NCI-H2227 treated with DMSO at 0.1 percent for 48 hours (cell line): ENCODE measurements at regions not wholly inside any gene's neighbourhood (a gene's known extent, or its start where the extent isn't known, plus 50 kb on each side); places are given as distances from the start of the nearest gene placed in this dataset.
"Not testable (repeated sequence)": the region's sequence is repeated elsewhere in the genome, so short reads cannot be mapped to it uniquely, and the experiment has no call there.

ENCODE experiments used
- DNase-seq: peaks from one replicate; lab custom pipeline; 2025; lab: John Stamatoyannopoulos, UW

GRCh38 chr9:90156318-90156717 lies 486.3 kb downstream of the DIRAS2 start:
- no peak for DNase-seq

GRCh38 chr9:90162326-90162725 lies 480.3 kb downstream of the DIRAS2 start:
- no peak for DNase-seq

GRCh38 chr9:90162819-90163218 lies 479.8 kb downstream of the DIRAS2 start:
- no peak for DNase-seq

- no peak for DNase-seq
These were observed 477.3 kb downstream of the DIRAS2 start for GRCh38 chr9:90165281-90165680.

GRCh38 chr9:90166374-90166773 lies 476.2 kb downstream of the DIRAS2 start:
- not testable (repeated sequence) for DNase-seq

- DNase-seq, result no peak
These were observed 474.7 kb downstream of the DIRAS2 start for GRCh38 chr9:90167914-90168313.

GRCh38 chr9:90169490-90169889 lies 473.1 kb downstream of the DIRAS2 start:
- peak; percentile 5 for DNase-seq

- DNase-seq, result not testable (repeated sequence)
These were observed 468.7 kb downstream of the DIRAS2 start for GRCh38 chr9:90173935-90174334.

- DNase-seq, result not testable (repeated sequence)
These were observed 468.3 kb downstream of the DIRAS2 start for GRCh38 chr9:90174346-90174745.

GRCh38 chr9:90175257-90175656 lies 467.4 kb downstream of the DIRAS2 start:
- DNase-seq, result no peak

GRCh38 chr9:90175865-90176264 lies 466.8 kb downstream of the DIRAS2 start:
- no peak for DNase-seq

- no peak for DNase-seq
These were observed 465.7 kb downstream of the DIRAS2 start for GRCh38 chr9:90176901-90177300.

- DNase-seq, result no peak
These were observed 462.2 kb downstream of the DIRAS2 start for GRCh38 chr9:90180381-90180780.

GRCh38 chr9:90188656-90189055 lies 454.0 kb downstream of the DIRAS2 start:
- no peak for DNase-seq

GRCh38 chr9:90189306-90189705 lies 453.3 kb downstream of the DIRAS2 start:
- no peak for DNase-seq

- not testable (repeated sequence) for DNase-seq
These were observed 450.2 kb downstream of the DIRAS2 start for GRCh38 chr9:90192465-90192864.

- DNase-seq, result no peak
These were observed 443.7 kb downstream of the DIRAS2 start for GRCh38 chr9:90198956-90199355.

GRCh38 chr9:90201766-90202165 lies 440.9 kb downstream of the DIRAS2 start:
- DNase-seq, result no peak

GRCh38 chr9:90204128-90204831 lies 438.3 kb downstream of the DIRAS2 start:
- no peak for DNase-seq

- not testable (repeated sequence) for DNase-seq
These were observed 429.6 kb downstream of the DIRAS2 start for GRCh38 chr9:90213045-90213444.

GRCh38 chr9:90219548-90220118 lies 423.0 kb downstream of the DIRAS2 start:
- no peak for DNase-seq

GRCh38 chr9:90221899-90222298 lies 420.7 kb downstream of the DIRAS2 start:
- not testable (repeated sequence) for DNase-seq

GRCh38 chr9:90226839-90227338 lies 415.7 kb downstream of the DIRAS2 start:
- peak; percentile 25 for DNase-seq

GRCh38 chr9:90233081-90233480 lies 409.5 kb downstream of the DIRAS2 start:
- DNase-seq, result not testable (repeated sequence)
